K562 (cell line): ENCODE measurements at regions not wholly inside any gene's neighbourhood (a gene's known extent, or its start where the extent isn't known, plus 50 kb on each side); places are given as distances from the start of the nearest gene placed in this dataset.

Experiments
- ATAC-seq: fragments of 200-7000 bp; cut with Tn5 transposase; 3 replicates; pipeline ENCODE4 v1.9.1; 2020; ENCODE audit warnings: moderate library complexity
- BruUV-seq: library from RNA; stranded (reverse); fragments of 400-500 nt; replicated peaks from 2 replicates; lab custom pipeline; 2021; lab: Mats Ljungman, UMichigan
- CTCF ChIA-PET: fragments of 300-600 bp; formaldehyde crosslinking; extraction: SDS; loops from one replicate; lab custom pipeline; 2021; ENCODE audit warnings: low intra/inter-chr PET ratio; lab: Yijun Ruan, JAX
- POLR2A ChIA-PET: fragments of 300-600, 350-650 bp; sonication (Branson Sonifier 250); formaldehyde crosslinking; extraction: SDS; loops from one replicate; lab custom pipeline; 2021; ENCODE audit warnings: antibody characterized with exemption, inconsistent platforms; lab: Yijun Ruan, JAX
- DNase-seq, 4 experiments: peaks; one replicate each; pipeline versions ENCODE4 v3.0.0 to v3.0.0-alpha.2; 2011 to 2018; ENCODE audit warnings: low spot score in 3 of 4, mixed read lengths in 3 of 4; ENCODE audit errors: extremely low read depth in 1 of 4
- FAIRE-seq: peaks from 2 replicates; lab custom pipeline; 2011; peaks lifted over from hg19 to GRCh38; lab: Jason Lieb, UNC
- H2AFZ ChIP-seq: 2 replicates; pipeline ENCODE4 v1.6.0; 2011; ENCODE audit warnings: low read depth, low read length, control low read depth, inconsistent platforms
- H3K27ac ChIP-seq: fragments of 200-600 bp; 3 replicates; pipeline ENCODE4 v1.8.0; 2011; ENCODE audit warnings: low read depth, mild to moderate bottlenecking, control low read depth, inconsistent platforms, low read length, moderate library complexity, mixed read lengths; ENCODE audit errors: extremely low read depth
- H3K27me3 ChIP-seq, 2 experiments: fragments of 300-600 bp in 1 of 2; 2 replicates in 1 of 2; 3 replicates in 1 of 2; pipeline versions ENCODE4 v1.6.0 to v1.8.0; 2011; ENCODE audit warnings: inconsistent platforms in 2 of 2, low read length in 2 of 2, mild to moderate bottlenecking in 1 of 2, mixed read lengths in 1 of 2, moderate library complexity in 1 of 2; ENCODE audit not compliant: control insufficient read depth in 2 of 2, insufficient read depth in 2 of 2
- H3K36me3 ChIP-seq: fragments of 300-600 bp; 3 replicates; pipeline ENCODE4 v1.8.0; 2011; ENCODE audit warnings: mild to moderate bottlenecking, low read length, inconsistent platforms; ENCODE audit not compliant: control insufficient read depth, insufficient read depth
- H3K4me1 ChIP-seq, 2 experiments: fragments of 200-600 bp in 1 of 2; replicated peaks in 1 of 2; 2 replicates in 1 of 2; 3 replicates in 1 of 2; pipeline versions ENCODE4 v1.5.1 to v1.8.0; 2011; ENCODE audit warnings: inconsistent platforms in 2 of 2, low read length in 2 of 2, mild to moderate bottlenecking in 1 of 2, mixed read lengths in 1 of 2, moderate library complexity in 1 of 2; ENCODE audit not compliant: control insufficient read depth in 2 of 2, insufficient read depth in 2 of 2
- H3K4me2 ChIP-seq: 2 replicates; pipeline ENCODE4 v1.6.1; 2011; ENCODE audit warnings: low read length, control low read depth, inconsistent platforms, mixed read lengths; ENCODE audit not compliant: insufficient read depth
- H3K4me3 ChIP-seq: fragments of 200-600 bp; sonication (generic), shearing (Covaris generic); 2 replicates; pipeline ENCODE4 v1.5.1; 2016; ENCODE audit warnings: control low read depth, inconsistent platforms
- H3K79me2 ChIP-seq: fragments of 200-600 bp; 3 replicates; pipeline ENCODE4 v1.8.0; 2011; ENCODE audit warnings: low read length, inconsistent platforms; ENCODE audit not compliant: control insufficient read depth, insufficient read depth
- H3K9ac ChIP-seq, 2 experiments: 2 replicates each; pipeline versions ENCODE4 v1.6.0 to v1.6.1; 2011; ENCODE audit warnings: low read depth in 2 of 2, low read length in 2 of 2, control low read depth in 1 of 2, inconsistent platforms in 1 of 2, mild to moderate bottlenecking in 1 of 2, mixed read lengths in 1 of 2; ENCODE audit not compliant: insufficient read depth in 1 of 2
- H3K9me1 ChIP-seq: one replicate; pipeline ENCODE4 v1.6.0; 2011; ENCODE audit warnings: inconsistent platforms, mild to moderate bottlenecking, low read length, moderate library complexity; ENCODE audit not compliant: control insufficient read depth, insufficient read depth
- H3K9me3 ChIP-seq: replicated peaks from 2 replicates; pipeline ENCODE4 v1.5.1; 2011; ENCODE audit warnings: low read depth, low read length, inconsistent platforms; ENCODE audit not compliant: control insufficient read depth, insufficient read depth
- H4K20me1 ChIP-seq: replicated peaks from 2 replicates; pipeline ENCODE4 v1.6.1; 2011; ENCODE audit warnings: low read length, inconsistent platforms, mixed read lengths; ENCODE audit not compliant: control insufficient read depth, insufficient read depth
- C11orf30 ChIP-seq: fragments of 450-650 bp; IDR thresholded peaks from 2 replicates; pipeline ENCODE4 v1.6.1; 2016; ENCODE audit warnings: low read depth, mild to moderate bottlenecking
- DDX20 ChIP-seq: fragments of 450-650 bp; IDR thresholded peaks from 2 replicates; pipeline ENCODE4 v1.6.1; 2016; ENCODE audit warnings: missing genetic modification characterization, low read depth, mild to moderate bottlenecking, missing compliant biosample characterization, moderate library complexity
- EWSR1 ChIP-seq: fragments of 450-650 bp; IDR thresholded peaks from 2 replicates; pipeline ENCODE4 v1.6.1; 2018; ENCODE audit warnings: borderline replicate concordance, mild to moderate bottlenecking, low read depth, moderate library complexity; ENCODE audit not compliant: partially characterized antibody
- NR2C1 ChIP-seq, 2 experiments: fragments of 450-650 bp; IDR thresholded peaks; 2 replicates each; pipeline ENCODE4 v1.6.1; 2017; ENCODE audit warnings: mild to moderate bottlenecking in 2 of 2, antibody characterized with exemption in 1 of 2, inconsistent platforms in 1 of 2, missing compliant biosample characterization in 1 of 2, missing genetic modification characterization in 1 of 2
- WGBS: fragments of 100-300 bp; shearing (Covaris generic); methylation state at CpG from one replicate; pipeline ENCODE4 v1.1.6; 2016; ENCODE audit warnings: low coverage, mixed read lengths; ENCODE audit not compliant: insufficient coverage; ENCODE audit errors: missing lambda C conversion rate; 5-methylcytosine and 5-hydroxymethylcytosine counted together
- in situ Hi-C: fragments of 300-500 bp; cut with MboI; formaldehyde crosslinking; loops from 4 replicates; pipeline ENCODE4 v1.15.0; 2018; ENCODE audit warnings: inconsistent platforms, mixed read lengths
- intact Hi-C: fragments of 100-400 bp; cut with micrococcal nuclease; formaldehyde crosslinking; loops from 2 replicates; pipeline ENCODE4 v1.14.2; 2022
- TF ChIP-seq, protein P1 (sequence below): sonication (generic); formaldehyde crosslinking; IDR thresholded peaks from 2 replicates; pipeline ENCODE4 v1.4.0; 2020; ENCODE audit warnings: mild to moderate bottlenecking, missing genetic modification reagents
- TF ChIP-seq, protein P2 (sequence below): sonication (generic); formaldehyde crosslinking; IDR thresholded peaks from 2 replicates; pipeline ENCODE4 v1.9.0; 2022; ENCODE audit warnings: mild to moderate bottlenecking, missing genetic modification reagents

DNA sequence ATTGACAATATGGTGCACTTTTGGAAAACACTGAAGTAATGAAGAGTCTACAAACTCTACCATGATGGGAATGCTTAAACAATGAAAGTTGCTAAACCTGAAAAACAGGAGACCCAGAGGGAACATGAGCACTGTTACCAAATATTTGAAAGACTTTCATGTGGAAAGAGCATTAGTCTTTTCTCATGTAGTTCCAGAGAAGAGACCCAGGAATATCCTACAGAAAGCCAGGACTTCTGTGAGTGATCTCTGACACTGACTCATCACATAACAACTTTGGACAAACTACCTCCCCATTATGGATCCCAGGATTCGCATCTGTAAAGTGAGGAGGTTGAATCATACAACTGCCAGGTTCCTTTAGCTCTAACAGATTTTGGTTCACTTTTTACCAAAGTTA is 62.2 kb downstream of the FAM181B start:
- intact Hi-C loops = no loop called here
- FAIRE-seq = no peak
- no peak for TF ChIP-seq C11orf30
- TF ChIP-seq, protein P1, sequence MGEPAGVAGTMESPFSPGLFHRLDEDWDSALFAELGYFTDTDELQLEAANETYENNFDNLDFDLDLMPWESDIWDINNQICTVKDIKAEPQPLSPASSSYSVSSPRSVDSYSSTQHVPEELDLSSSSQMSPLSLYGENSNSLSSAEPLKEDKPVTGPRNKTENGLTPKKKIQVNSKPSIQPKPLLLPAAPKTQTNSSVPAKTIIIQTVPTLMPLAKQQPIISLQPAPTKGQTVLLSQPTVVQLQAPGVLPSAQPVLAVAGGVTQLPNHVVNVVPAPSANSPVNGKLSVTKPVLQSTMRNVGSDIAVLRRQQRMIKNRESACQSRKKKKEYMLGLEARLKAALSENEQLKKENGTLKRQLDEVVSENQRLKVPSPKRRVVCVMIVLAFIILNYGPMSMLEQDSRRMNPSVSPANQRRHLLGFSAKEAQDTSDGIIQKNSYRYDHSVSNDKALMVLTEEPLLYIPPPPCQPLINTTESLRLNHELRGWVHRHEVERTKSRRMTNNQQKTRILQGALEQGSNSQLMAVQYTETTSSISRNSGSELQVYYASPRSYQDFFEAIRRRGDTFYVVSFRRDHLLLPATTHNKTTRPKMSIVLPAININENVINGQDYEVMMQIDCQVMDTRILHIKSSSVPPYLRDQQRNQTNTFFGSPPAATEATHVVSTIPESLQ (CRISPR knock-in tag) = no peak
- no peak for TF ChIP-seq NR2C1 (IDR thresholded peaks at IDR 0.05)
- TF ChIP-seq NR2C1 (tag; IDR thresholded peaks at IDR 0.05) = no peak
- no peak for TF ChIP-seq DDX20 (tag)
- TF ChIP-seq, protein P2, sequence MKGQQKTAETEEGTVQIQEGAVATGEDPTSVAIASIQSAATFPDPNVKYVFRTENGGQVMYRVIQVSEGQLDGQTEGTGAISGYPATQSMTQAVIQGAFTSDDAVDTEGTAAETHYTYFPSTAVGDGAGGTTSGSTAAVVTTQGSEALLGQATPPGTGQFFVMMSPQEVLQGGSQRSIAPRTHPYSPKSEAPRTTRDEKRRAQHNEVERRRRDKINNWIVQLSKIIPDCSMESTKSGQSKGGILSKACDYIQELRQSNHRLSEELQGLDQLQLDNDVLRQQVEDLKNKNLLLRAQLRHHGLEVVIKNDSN (CRISPR knock-in tag) = no peak
- no peak for TF ChIP-seq EWSR1
- TF ChIP-seq, all 486 proteins: peak for 0
- 0% methylated on average over 1 of the region's 1 CpG for WGBS
- Histone ChIP-seq H3K27ac (no peak overlapping the region), H3K9me3 (no peaks in the 10 kb centered on the region), H3K4me2 (no peak overlapping the region), H2AFZ (no peak overlapping the region), H3K79me2 (no peaks in the 10 kb centered on the region), H3K9me1 (no peaks in the 10 kb centered on the region), H3K27me3 (no peaks in the 10 kb centered on the region), H4K20me1 (no peaks in the 10 kb centered on the region), H3K9ac (no peak overlapping the region), H3K4me1 (no peaks in the 10 kb centered on the region), H3K4me3 (no peak overlapping the region), H3K36me3 (no peaks in the 10 kb centered on the region)
- DNase-seq = no peak
- ChIA-PET POLR2A (no interaction called here), CTCF (no interaction called here)
- in situ Hi-C loops = no loop called here
- BruUV-seq = no TSS peak
- no peak for ATAC-seq
